GM21390 (cell line): ENCODE measurements at regions not wholly inside any gene's neighbourhood (a gene's known extent, or its start where the extent isn't known, plus 50 kb on each side); places are given as distances from the start of the nearest gene placed in this dataset.

Experiments
- ATAC-seq: cut with Tn5 transposase; IDR thresholded peaks from one replicate; pipeline ENCODE4 v1.9.1; 2021; ENCODE audit not compliant: unreplicated experiment

DNA sequence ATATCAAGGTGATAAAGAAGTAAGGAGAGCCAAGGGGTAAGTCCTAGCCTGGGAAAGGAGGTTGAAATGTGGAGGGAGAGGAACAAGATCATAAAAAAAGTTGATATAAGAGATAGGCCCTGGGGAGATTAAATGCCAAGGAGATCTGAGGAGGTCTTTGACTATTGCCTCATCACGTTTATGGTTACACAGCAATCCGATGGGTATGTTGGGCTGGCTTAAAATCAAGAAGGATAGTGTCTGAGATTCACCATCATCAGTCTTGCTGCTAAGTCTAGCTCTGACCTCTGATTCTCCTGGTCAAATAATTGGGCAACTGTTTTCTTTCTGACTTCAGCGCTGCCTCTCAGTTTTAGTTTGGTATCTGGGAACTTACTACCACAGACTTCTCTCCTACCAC lies 416.3 kb downstream of the GPATCH2 start:
- no peak for ATAC-seq

- no peak for ATAC-seq
Observed at GRCh38 chr1:217211486-217211885, 419.4 kb downstream of the GPATCH2 start.

GRCh38 chr1:217205578-217205977 lies 425.3 kb downstream of the GPATCH2 start:
- no peak for ATAC-seq

GRCh38 chr1:217196616-217197015 lies 434.3 kb downstream of the GPATCH2 start:
- ATAC-seq = no peak

DNA sequence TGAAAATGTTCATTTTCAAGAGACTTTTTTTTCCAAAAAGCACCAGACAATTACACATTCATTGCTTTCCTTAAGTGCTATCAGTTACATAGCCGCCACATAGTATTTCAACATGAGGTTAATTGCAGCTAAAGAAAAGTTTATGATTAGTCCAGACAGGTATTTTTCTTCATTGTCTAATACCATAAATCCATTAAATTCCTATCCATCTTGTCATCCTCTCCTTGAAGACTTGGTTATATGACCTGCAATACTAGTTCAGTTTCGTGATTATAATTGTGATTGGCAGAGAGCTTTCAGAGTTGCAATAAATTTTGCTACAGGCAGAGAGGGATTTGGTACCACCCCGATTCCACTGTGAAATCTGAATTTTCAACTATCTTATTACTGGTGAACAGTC lies 437.7 kb downstream of the GPATCH2 start:
- ATAC-seq = no peak

- ATAC-seq = no peak
Observed at GRCh38 chr1:217191441-217191840, 439.4 kb downstream of the GPATCH2 start.

DNA sequence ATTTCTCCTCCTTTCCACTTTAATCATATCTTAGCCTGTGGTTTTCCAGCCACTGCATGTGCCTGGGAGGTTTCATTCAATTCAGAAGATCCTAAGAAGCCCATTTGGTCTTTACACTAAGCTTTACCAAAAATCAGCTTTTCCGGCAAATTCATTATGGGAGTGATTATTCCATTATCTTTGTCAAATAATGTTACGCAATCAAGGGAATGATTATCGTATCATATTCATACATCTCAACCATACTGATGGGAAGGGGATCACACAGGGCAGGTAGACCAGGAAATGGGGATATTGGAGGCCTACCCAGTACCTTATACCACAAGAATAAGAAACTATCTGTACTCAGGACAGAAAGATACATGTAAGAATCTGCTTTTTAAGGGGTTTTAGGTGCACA lies 440.5 kb downstream of the GPATCH2 start:
- ATAC-seq = no peak

DNA sequence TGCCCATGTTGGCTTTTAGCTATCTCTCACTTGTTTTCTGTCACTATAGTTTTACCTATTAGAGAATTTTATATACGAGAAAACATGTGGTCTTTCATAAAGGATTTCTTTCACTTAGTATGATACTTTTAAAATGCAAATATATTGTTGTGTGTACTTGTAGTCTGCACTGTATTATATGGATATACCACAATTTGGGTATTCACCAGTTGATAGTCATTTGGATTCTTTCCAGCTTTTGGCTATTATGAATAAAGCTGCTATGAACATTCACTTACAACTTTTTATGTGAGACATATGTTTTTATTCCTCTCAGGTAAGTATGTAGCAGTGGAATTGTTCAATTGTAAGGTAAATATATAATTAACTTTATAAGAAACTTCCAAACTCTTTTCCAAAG lies 441.5 kb downstream of the GPATCH2 start:
- ATAC-seq = no peak

GRCh38 chr1:217188280-217189237 lies 442.3 kb downstream of the GPATCH2 start:
- ATAC-seq = no peak

- ATAC-seq = no peak
Observed at GRCh38 chr1:217186664-217187063, 444.2 kb downstream of the GPATCH2 start.

DNA sequence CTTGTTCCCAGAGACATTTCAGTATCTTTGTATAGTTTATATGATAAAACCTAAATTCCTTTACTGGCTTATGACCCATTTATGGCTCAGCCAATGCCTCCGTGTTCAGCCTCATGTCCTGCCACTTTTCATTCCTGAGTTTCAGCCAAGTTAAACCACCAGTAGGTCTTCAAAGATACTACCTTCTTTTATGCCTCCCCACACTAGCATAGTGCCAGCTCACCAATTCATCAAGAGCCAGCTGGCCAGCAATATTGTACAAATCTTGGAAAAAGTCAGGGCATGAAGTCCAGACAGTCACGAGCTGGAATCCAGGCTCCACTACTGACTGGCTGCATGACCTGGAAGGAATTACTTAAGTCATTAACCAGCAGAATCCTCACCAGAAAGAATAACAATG lies 446.0 kb downstream of the GPATCH2 start:
- ATAC-seq = no peak

GRCh38 chr1:217182992-217183391 lies 447.9 kb downstream of the GPATCH2 start:
- no peak for ATAC-seq

DNA sequence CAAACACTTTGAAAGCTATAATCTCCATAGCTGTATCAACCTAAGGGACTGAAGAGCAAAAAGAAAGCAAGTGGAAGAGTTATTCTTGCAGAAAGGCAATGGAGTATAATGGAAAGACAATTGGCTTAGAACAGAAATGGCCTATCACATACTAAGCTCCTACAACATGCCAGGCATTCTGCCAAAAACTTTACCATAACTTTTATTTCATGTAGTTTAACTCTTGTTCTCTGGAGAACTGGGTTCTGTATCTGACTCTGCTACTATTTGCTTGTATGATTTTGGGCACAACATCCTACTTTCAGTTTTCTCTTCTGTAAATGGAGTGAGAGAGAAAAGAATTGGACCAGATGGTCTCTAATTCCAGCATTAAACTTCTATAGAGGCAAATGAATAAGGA lies 449.1 kb downstream of the GPATCH2 start:
- ATAC-seq = no peak

DNA sequence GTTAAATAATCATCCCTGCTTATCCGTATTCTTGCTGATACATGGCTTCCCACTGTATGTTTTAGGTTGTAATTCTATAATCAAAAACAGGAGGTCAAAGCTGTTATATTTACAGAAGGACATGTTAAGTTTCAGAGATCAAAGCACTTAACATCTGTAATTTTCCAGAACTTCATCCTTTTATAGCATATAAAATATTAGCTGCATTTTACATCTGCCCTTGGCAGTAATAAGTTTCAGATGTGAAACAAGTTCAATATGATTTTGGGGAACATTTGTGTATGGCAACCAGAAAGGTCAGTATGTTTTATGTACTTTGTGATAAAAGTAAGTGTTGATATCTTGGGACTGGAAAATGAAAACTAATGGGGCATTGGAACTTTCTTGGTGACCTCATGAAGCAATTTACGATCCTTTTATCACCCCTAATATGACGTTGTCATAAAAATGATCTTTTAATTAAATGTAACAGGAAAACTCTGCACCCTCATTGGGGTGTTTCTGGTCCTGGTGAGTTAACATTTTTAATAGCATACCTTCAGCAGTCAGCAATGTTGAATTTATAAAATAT lies 449.6 kb downstream of the GPATCH2 start:
- ATAC-seq = no peak

DNA sequence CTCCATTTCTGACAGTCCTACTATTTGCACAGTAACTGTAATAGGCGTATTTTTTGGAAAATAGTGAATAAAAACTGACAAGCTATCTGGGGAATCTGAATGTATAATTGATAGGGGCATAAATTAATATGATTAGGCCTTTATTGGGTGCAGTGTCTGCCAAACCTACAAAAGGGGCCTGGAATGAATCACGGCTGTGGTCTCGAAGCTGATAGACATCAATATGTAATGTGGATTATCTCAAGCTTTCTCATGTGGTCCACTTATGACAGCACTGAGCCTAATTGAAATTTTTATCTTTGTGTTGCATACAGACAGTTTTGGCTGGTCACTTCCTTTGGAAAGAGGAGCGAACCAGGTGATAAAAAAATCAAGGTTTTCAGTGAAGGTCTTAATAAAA lies 450.4 kb downstream of the GPATCH2 start:
- no peak for ATAC-seq

DNA sequence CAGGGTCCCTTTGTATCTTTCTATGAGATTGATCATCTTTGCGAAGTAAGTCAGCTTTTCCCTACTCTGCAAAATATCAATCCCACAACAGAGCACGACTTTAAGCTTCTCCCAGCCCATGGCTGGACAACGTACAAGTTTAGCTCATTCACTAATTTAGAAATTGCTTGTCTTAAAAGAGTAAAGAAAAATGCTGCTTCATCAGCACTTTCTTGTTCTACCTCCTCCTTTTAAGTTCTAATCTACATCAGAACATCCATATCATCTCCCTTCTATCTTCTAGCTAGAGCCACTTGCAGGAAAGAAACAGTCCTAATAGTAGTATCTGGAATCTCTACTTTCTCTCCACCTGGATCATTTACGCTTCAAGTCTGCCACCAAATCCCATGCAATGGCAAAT lies 441.2 kb upstream of the ESRRG start:
- ATAC-seq = no peak

GRCh38 chr1:217153361-217153760 lies 430.1 kb upstream of the ESRRG start:
- no peak for ATAC-seq

GRCh38 chr1:217150366-217150765 lies 427.1 kb upstream of the ESRRG start:
- ATAC-seq = no peak

- no peak for ATAC-seq
Observed at GRCh38 chr1:217149791-217150190, 426.6 kb upstream of the ESRRG start.

DNA sequence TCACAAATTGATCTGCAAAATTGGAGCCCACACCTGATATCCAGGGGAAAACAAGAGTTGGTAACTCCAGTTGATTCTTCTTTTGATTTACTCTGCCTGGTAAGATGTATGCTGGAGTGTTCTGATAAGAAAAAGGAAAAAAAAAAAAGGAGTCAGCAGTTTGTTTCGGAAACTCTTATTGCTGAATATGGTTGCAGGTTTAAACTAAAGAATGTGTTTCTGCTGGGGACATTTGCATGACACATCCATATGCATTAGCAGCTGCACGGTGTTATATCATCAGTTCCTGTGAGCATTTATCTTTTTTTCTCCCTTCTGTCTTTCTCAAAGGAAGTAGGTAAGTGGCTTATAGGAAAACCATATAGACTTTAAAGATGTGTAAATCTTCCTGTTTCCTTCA lies 418.5 kb upstream of the ESRRG start:
- ATAC-seq = no peak

GRCh38 chr1:217140041-217140901 lies 417.0 kb upstream of the ESRRG start:
- ATAC-seq = no peak

- ATAC-seq = no peak
Observed at GRCh38 chr1:217139513-217139912, 416.3 kb upstream of the ESRRG start.
